Spleen (tissue), 7 donors: ENCODE measurements at regions not wholly inside any gene's neighbourhood (a gene's known extent, or its start where the extent isn't known, plus 50 kb on each side); places are given as distances from the start of the nearest gene placed in this dataset.

Experiments
- CTCF ChIP-seq, 11 experiments: fragments of 200-600 bp in 7 of 11; fragments of 450-650 bp in 4 of 11; sonication (generic) in 4 of 11; IDR thresholded peaks in 8 of 11; conservative IDR thresholded peaks in 3 of 11; 1 replicate in 7 of 11; 2 replicates in 4 of 11; pipeline versions ENCODE4 v1.4.0 to v1.8.0; 2016 to 2021; ENCODE audit warnings: antibody characterized with exemption in 11 of 11, inconsistent platforms in 4 of 11, mild to moderate bottlenecking in 1 of 11
- POLR2A ChIP-seq, 3 donors: fragments of 450-650 bp; IDR thresholded peaks; one replicate each; pipeline ENCODE4 v1.5.1; 2017; ENCODE audit warnings: antibody characterized with exemption in 3 of 3, mild to moderate bottlenecking in 1 of 3
- POLR2AphosphoS5 ChIP-seq, 3 donors: sonication (generic); formaldehyde crosslinking; IDR thresholded peaks; one replicate each; pipeline ENCODE4 v1.5.1; 2017; ENCODE audit warnings: antibody characterized with exemption in 3 of 3
- donor health status: DM: no; HTN: no; CAD: no; lungs with moderate emphysema.
- donor health status: DM: no; HTN: no; CAD: no.
- donor health status: DM: no; HTN: no; CAD: no.

GRCh38 chr18:64245126-64245861 lies 96.4 kb upstream of the LINC00305 start:
- TF ChIP-seq POLR2AphosphoS5 (IDR thresholded peaks at IDR 0.05) (no peak), CTCF (IDR thresholded peaks at IDR 0.05 in 8 of 11, conservative IDR thresholded peaks at IDR 0.05 in 3 of 11) (no peak), POLR2A (IDR thresholded peaks at IDR 0.05) (no peak)
